ENCODE measurements at regions not wholly inside any gene's neighbourhood (a gene's known extent, or its start where the extent isn't known, plus 50 kb on each side); places are given as distances from the start of the nearest gene placed in this dataset.

GRCh38 chr2:226327830-226328229 is 471.8 kb downstream of the IRS1 start:
- TF ChIP-seq POLR2AphosphoS5 (IDR thresholded peaks at IDR 0.05; ENCODE audit: low read depth, low read length) (no peak), POLR2A (IDR thresholded peaks at IDR 0.05; ENCODE audit: low read depth, low read length) (no peak), TAF1 (IDR thresholded peaks at IDR 0.05; ENCODE audit: low read depth, low read length) (no peak), POU2F2 (IDR thresholded peaks at IDR 0.05; ENCODE audit: low read depth, low read length) (no peak)
